ENCODE measurements at regions not wholly inside any gene's neighbourhood (a gene's known extent, or its start where the extent isn't known, plus 50 kb on each side); places are given as distances from the start of the nearest gene placed in this dataset.

DNA sequence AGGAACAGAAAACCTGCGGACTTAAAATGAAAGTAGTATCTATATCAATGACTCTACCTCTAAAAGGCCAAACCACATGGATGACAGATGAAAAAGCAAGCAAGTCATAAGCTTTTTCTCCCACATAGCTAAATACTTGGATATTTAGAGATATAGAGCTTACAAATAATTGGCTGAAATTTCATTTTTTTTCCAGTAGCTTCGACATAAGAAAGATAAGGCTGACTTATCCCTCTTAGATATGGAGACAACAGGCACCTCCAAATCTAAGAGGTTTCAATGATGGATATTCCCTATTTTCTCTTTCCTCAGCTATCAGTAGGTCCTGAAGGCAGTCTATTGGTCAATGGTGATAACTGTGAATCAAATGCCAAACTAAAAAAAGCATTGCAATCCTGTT, 460.3 kb downstream of the MEIS1 start:
- no peak overlapping the region for H3K4me3 ChIP-seq (ENCODE audit: low read depth in 2 of 2, low read length in 2 of 2)
- no peaks in the 10 kb centered on the region for H3K27me3 ChIP-seq (ENCODE audit: control insufficient read depth, insufficient read depth, low read length)
- in situ Hi-C loops (cut with HindIII; ENCODE audit: low pct_unique_long_range_greater_than_20kb, low sequenced_read_pairs): no loop called here
- ChIA-PET CTCF (no interaction called here), POLR2A (no interaction called here)
- BruUV-seq (replicated peaks): no TSS peak
- DNase-seq (ENCODE audit: low read depth, low spot score): no peak
- no peak overlapping the region for H3K27ac ChIP-seq (ENCODE audit: low read length)
- no peaks in the 10 kb centered on the region for H3K4me1 ChIP-seq (ENCODE audit: control insufficient read depth, insufficient read depth, low read length)
- no peaks in the 10 kb centered on the region for H3K36me3 ChIP-seq (ENCODE audit: control insufficient read depth, insufficient read depth, low read length)
- intact Hi-C loops (cut with micrococcal nuclease; ENCODE audit: unreplicated experiment): no loop called here
- no peak for TF ChIP-seq POLR2AphosphoS5 (IDR thresholded peaks at IDR 0.05; ENCODE audit: low read depth, low read length)
- TF ChIP-seq SIN3A (IDR thresholded peaks at IDR 0.05; ENCODE audit: borderline replicate concordance, insufficient read depth, low read depth, low read length): no peak
- no peak for TF ChIP-seq TCF7L2 (IDR thresholded peaks at IDR 0.05; ENCODE audit: low read depth, low read length)
- TF ChIP-seq, protein P1, sequence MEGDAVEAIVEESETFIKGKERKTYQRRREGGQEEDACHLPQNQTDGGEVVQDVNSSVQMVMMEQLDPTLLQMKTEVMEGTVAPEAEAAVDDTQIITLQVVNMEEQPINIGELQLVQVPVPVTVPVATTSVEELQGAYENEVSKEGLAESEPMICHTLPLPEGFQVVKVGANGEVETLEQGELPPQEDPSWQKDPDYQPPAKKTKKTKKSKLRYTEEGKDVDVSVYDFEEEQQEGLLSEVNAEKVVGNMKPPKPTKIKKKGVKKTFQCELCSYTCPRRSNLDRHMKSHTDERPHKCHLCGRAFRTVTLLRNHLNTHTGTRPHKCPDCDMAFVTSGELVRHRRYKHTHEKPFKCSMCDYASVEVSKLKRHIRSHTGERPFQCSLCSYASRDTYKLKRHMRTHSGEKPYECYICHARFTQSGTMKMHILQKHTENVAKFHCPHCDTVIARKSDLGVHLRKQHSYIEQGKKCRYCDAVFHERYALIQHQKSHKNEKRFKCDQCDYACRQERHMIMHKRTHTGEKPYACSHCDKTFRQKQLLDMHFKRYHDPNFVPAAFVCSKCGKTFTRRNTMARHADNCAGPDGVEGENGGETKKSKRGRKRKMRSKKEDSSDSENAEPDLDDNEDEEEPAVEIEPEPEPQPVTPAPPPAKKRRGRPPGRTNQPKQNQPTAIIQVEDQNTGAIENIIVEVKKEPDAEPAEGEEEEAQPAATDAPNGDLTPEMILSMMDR (IDR thresholded peaks at IDR 0.05): no peak
- TF ChIP-seq, protein P2, sequence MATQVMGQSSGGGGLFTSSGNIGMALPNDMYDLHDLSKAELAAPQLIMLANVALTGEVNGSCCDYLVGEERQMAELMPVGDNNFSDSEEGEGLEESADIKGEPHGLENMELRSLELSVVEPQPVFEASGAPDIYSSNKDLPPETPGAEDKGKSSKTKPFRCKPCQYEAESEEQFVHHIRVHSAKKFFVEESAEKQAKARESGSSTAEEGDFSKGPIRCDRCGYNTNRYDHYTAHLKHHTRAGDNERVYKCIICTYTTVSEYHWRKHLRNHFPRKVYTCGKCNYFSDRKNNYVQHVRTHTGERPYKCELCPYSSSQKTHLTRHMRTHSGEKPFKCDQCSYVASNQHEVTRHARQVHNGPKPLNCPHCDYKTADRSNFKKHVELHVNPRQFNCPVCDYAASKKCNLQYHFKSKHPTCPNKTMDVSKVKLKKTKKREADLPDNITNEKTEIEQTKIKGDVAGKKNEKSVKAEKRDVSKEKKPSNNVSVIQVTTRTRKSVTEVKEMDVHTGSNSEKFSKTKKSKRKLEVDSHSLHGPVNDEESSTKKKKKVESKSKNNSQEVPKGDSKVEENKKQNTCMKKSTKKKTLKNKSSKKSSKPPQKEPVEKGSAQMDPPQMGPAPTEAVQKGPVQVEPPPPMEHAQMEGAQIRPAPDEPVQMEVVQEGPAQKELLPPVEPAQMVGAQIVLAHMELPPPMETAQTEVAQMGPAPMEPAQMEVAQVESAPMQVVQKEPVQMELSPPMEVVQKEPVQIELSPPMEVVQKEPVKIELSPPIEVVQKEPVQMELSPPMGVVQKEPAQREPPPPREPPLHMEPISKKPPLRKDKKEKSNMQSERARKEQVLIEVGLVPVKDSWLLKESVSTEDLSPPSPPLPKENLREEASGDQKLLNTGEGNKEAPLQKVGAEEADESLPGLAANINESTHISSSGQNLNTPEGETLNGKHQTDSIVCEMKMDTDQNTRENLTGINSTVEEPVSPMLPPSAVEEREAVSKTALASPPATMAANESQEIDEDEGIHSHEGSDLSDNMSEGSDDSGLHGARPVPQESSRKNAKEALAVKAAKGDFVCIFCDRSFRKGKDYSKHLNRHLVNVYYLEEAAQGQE (IDR thresholded peaks at IDR 0.05; ENCODE audit: insufficient read depth in 1 of 2, low read depth in 2 of 2, low read length in 1 of 2): no peak
- no peak for ATAC-seq
- no peaks in the 10 kb centered on the region for H3K9me3 ChIP-seq (ENCODE audit: control insufficient read depth, insufficient read depth, low read depth, low read length)

DNA sequence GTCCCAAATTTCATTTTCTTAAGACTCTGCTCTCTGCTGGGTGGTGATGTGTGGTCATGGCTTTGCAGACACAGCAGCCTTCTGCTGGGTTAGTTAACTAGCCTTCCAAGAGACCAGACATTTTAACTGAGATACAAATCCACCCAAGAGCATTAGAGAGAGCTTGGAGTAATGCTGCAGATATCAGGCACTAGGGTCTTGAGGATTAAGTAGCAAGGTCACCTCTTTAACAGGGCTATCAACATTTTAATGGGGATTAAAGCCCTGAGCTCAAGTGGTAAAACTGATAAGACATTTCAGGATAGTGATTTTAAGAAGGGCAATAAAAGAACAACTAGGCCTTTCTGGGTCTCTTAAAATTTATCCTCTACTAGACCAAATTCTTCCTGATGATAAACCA, 461.2 kb downstream of the MEIS1 start:
- Histone ChIP-seq H3K36me3 (ENCODE audit: control insufficient read depth, insufficient read depth, low read length) (no peaks in the 10 kb centered on the region), H3K27ac (ENCODE audit: low read length) (no peak overlapping the region), H3K27me3 (ENCODE audit: control insufficient read depth, insufficient read depth, low read length) (no peaks in the 10 kb centered on the region), H3K9me3 (ENCODE audit: control insufficient read depth, insufficient read depth, low read depth, low read length) (no peaks in the 10 kb centered on the region), H3K4me1 (ENCODE audit: control insufficient read depth, insufficient read depth, low read length) (no peaks in the 10 kb centered on the region), H3K4me3 (ENCODE audit: low read depth in 2 of 2, low read length in 2 of 2) (no peak overlapping the region)
- DNase-seq (ENCODE audit: low read depth, low spot score) (no peak), ATAC-seq (no peak)
- no TSS peak for BruUV-seq (replicated peaks)
- in situ Hi-C loops (cut with HindIII; ENCODE audit: low pct_unique_long_range_greater_than_20kb, low sequenced_read_pairs) (no loop called here), intact Hi-C loops (cut with micrococcal nuclease; ENCODE audit: unreplicated experiment) (no loop called here)
- TF ChIP-seq TCF7L2 (IDR thresholded peaks at IDR 0.05; ENCODE audit: low read depth, low read length): no peak
- TF ChIP-seq, protein P1 (IDR thresholded peaks at IDR 0.05): no peak
- TF ChIP-seq, protein P2 (IDR thresholded peaks at IDR 0.05; ENCODE audit: insufficient read depth in 1 of 2, low read depth in 2 of 2, low read length in 1 of 2): no peak
- TF ChIP-seq POLR2AphosphoS5 (IDR thresholded peaks at IDR 0.05; ENCODE audit: low read depth, low read length): no peak
- no peak for TF ChIP-seq SIN3A (IDR thresholded peaks at IDR 0.05; ENCODE audit: borderline replicate concordance, insufficient read depth, low read depth, low read length)
- ChIA-PET CTCF (no interaction called here), POLR2A (no interaction called here)
